MCF 10A (cell line): ENCODE measurements at regions not wholly inside any gene's neighbourhood (a gene's known extent, or its start where the extent isn't known, plus 50 kb on each side); places are given as distances from the start of the nearest gene placed in this dataset.

ENCODE experiments used
- BruUV-seq: library from RNA; stranded (reverse); fragments of 400-500 nt; replicated peaks from 2 replicates; lab custom pipeline; 2021; lab: Mats Ljungman, UMichigan
- CTCF ChIA-PET: fragments of 300-600 bp; sonication (Branson Sonifier 250); formaldehyde crosslinking; extraction: SDS; loops from one replicate; lab custom pipeline; 2021; ENCODE audit warnings: antibody characterized with exemption, inconsistent platforms; lab: Yijun Ruan, JAX
- POLR2A ChIA-PET: fragments of 300-600, 350-650 bp; sonication (Branson Sonifier 250); formaldehyde crosslinking; extraction: SDS; loops from one replicate; lab custom pipeline; 2020; ENCODE audit warnings: antibody characterized with exemption, inconsistent platforms; lab: Yijun Ruan, JAX
- DNase-seq: peaks from one replicate; pipeline ENCODE4 v3.0.0-alpha.2; 2018; ENCODE audit not compliant: unreplicated experiment
- H3K27ac Mint-ChIP-seq: one replicate; pipeline ENCODE4 v1.8.0; 2022; ENCODE audit warnings: mild to moderate bottlenecking, low read depth, mixed read lengths; ENCODE audit not compliant: unreplicated experiment
- H3K27me3 Mint-ChIP-seq: one replicate; pipeline ENCODE4 v1.8.0; 2022; ENCODE audit warnings: mixed read lengths; ENCODE audit not compliant: insufficient read depth, unreplicated experiment
- H3K36me3 Mint-ChIP-seq: one replicate; pipeline ENCODE4 v1.8.0; 2022; ENCODE audit warnings: mild to moderate bottlenecking, moderate library complexity, mixed read lengths; ENCODE audit not compliant: insufficient read depth, unreplicated experiment
- H3K4me1 Mint-ChIP-seq: one replicate; pipeline ENCODE4 v1.8.0; 2022; ENCODE audit warnings: mixed read lengths; ENCODE audit not compliant: insufficient read depth, unreplicated experiment
- H3K4me3 Mint-ChIP-seq: one replicate; pipeline ENCODE4 v1.8.0; 2022; ENCODE audit warnings: mild to moderate bottlenecking, moderate library complexity, mixed read lengths; ENCODE audit not compliant: unreplicated experiment
- H3K9me3 Mint-ChIP-seq: one replicate; pipeline ENCODE4 v1.8.0; 2022; ENCODE audit warnings: mixed read lengths; ENCODE audit not compliant: unreplicated experiment
- intact Hi-C: fragments of 100-400 bp; cut with micrococcal nuclease; formaldehyde crosslinking; loops from 2 replicates; pipeline ENCODE4 v1.14.1; 2022
- TF ChIP-seq, protein P1 (sequence below): fragments of 200-600 bp; IDR thresholded peaks from one replicate; pipeline ENCODE4 v1.8.0; 2022; ENCODE audit warnings: antibody characterized with exemption, mild to moderate bottlenecking; ENCODE audit not compliant: unreplicated experiment

GRCh38 chr1:170318141-170318540, 172.4 kb downstream of the NTMT2 start:
- TF ChIP-seq, protein P1, sequence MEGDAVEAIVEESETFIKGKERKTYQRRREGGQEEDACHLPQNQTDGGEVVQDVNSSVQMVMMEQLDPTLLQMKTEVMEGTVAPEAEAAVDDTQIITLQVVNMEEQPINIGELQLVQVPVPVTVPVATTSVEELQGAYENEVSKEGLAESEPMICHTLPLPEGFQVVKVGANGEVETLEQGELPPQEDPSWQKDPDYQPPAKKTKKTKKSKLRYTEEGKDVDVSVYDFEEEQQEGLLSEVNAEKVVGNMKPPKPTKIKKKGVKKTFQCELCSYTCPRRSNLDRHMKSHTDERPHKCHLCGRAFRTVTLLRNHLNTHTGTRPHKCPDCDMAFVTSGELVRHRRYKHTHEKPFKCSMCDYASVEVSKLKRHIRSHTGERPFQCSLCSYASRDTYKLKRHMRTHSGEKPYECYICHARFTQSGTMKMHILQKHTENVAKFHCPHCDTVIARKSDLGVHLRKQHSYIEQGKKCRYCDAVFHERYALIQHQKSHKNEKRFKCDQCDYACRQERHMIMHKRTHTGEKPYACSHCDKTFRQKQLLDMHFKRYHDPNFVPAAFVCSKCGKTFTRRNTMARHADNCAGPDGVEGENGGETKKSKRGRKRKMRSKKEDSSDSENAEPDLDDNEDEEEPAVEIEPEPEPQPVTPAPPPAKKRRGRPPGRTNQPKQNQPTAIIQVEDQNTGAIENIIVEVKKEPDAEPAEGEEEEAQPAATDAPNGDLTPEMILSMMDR, result no peak

GRCh38 chr1:170318736-170319135, 173.0 kb downstream of the NTMT2 start:
- ChIA-PET POLR2A (no interaction called here), CTCF (interaction anchor here (1.0 kb wide), 1 partner anchor 143 kb away, joined by 3 read pairs; no protein-coding TSS in a partner anchor)
- Mint-ChIP-seq H3K4me3 (no peak overlapping the region), H3K27me3 (no peaks in the 10 kb centered on the region), H3K4me1 (no peaks in the 10 kb centered on the region), H3K36me3 (no peaks in the 10 kb centered on the region), H3K9me3 (no peaks in the 10 kb centered on the region), H3K27ac (no peak overlapping the region)
- no TSS peak for BruUV-seq
- no peak for DNase-seq
- intact Hi-C loops, result no loop called here
- TF ChIP-seq, protein P1, result no peak

More at GRCh38 chr1:170318141-170318540, 172.4 kb downstream of the NTMT2 start:
- no peak for DNase-seq
- intact Hi-C loops, result no loop called here
- POLR2A ChIA-PET, result no interaction called here
- H3K36me3 Mint-ChIP-seq, result no peaks in the 10 kb centered on the region
- H3K4me1 Mint-ChIP-seq, result no peaks in the 10 kb centered on the region
- no peaks in the 10 kb centered on the region for H3K9me3 Mint-ChIP-seq
- no peak overlapping the region for H3K4me3 Mint-ChIP-seq
- BruUV-seq, result no TSS peak
- no peaks in the 10 kb centered on the region for H3K27me3 Mint-ChIP-seq
- CTCF ChIA-PET, result interaction anchor here (0.6 kb wide), 2 partner anchors 66 to 630 kb away, joined by 3 to 4 read pairs; no protein-coding TSS in a partner anchor
- H3K27ac Mint-ChIP-seq, result no peak overlapping the region

GRCh38 chr1:170321113-170321512, 175.4 kb downstream of the NTMT2 start:
- no peak overlapping the region for H3K4me3 Mint-ChIP-seq

GRCh38 chr1:170326186-170326585, 180.4 kb downstream of the NTMT2 start:
- BruUV-seq, result no TSS peak
- Mint-ChIP-seq H3K27ac (no peak overlapping the region), H3K27me3 (no peaks in the 10 kb centered on the region), H3K9me3 (no peaks in the 10 kb centered on the region), H3K36me3 (no peaks in the 10 kb centered on the region), H3K4me1 (no peaks in the 10 kb centered on the region), H3K4me3 (no peak overlapping the region)
- intact Hi-C loops, result no loop called here
- TF ChIP-seq, protein P1, result no peak
- ChIA-PET POLR2A (no interaction called here), CTCF (interaction anchor here (0.6 to 0.7 kb wide), 3 partner anchors 347 to 925 kb away, joined by 3 to 4 read pairs (median 4); no protein-coding TSS in a partner anchor)
- no peak for DNase-seq

More at GRCh38 chr1:170321113-170321512, 175.4 kb downstream of the NTMT2 start:
- H3K36me3 Mint-ChIP-seq, result no peaks in the 10 kb centered on the region
- no peaks in the 10 kb centered on the region for H3K27me3 Mint-ChIP-seq
- ChIA-PET CTCF (no interaction called here), POLR2A (no interaction called here)
- no peaks in the 10 kb centered on the region for H3K9me3 Mint-ChIP-seq
- no peak overlapping the region for H3K27ac Mint-ChIP-seq
- BruUV-seq, result no TSS peak
- intact Hi-C loops, result no loop called here
- DNase-seq, result no peak
- TF ChIP-seq, protein P1, result no peak
- H3K4me1 Mint-ChIP-seq, result no peaks in the 10 kb centered on the region
